ENCODE measurements at regions not wholly inside any gene's neighbourhood (a gene's known extent, or its start where the extent isn't known, plus 50 kb on each side); places are given as distances from the start of the nearest gene placed in this dataset.

- TF ChIP-seq POLR2A (IDR thresholded peaks at IDR 0.05; ENCODE audit: low read depth, low read length), result no peak
- TF ChIP-seq USF2 (IDR thresholded peaks at IDR 0.05; ENCODE audit: low read depth, low read length), result no peak
- no peak for TF ChIP-seq RAD21 (IDR thresholded peaks at IDR 0.05; ENCODE audit: low read length)
- no peak for TF ChIP-seq MAZ (IDR thresholded peaks at IDR 0.05; ENCODE audit: borderline replicate concordance, low read depth, low read length)
- TF ChIP-seq SMC3 (IDR thresholded peaks at IDR 0.05; ENCODE audit: low read depth, low read length), result no peak
- TF ChIP-seq CEBPB (IDR thresholded peaks at IDR 0.05; ENCODE audit: low read depth, low read length), result no peak
- TF ChIP-seq, protein P1, sequence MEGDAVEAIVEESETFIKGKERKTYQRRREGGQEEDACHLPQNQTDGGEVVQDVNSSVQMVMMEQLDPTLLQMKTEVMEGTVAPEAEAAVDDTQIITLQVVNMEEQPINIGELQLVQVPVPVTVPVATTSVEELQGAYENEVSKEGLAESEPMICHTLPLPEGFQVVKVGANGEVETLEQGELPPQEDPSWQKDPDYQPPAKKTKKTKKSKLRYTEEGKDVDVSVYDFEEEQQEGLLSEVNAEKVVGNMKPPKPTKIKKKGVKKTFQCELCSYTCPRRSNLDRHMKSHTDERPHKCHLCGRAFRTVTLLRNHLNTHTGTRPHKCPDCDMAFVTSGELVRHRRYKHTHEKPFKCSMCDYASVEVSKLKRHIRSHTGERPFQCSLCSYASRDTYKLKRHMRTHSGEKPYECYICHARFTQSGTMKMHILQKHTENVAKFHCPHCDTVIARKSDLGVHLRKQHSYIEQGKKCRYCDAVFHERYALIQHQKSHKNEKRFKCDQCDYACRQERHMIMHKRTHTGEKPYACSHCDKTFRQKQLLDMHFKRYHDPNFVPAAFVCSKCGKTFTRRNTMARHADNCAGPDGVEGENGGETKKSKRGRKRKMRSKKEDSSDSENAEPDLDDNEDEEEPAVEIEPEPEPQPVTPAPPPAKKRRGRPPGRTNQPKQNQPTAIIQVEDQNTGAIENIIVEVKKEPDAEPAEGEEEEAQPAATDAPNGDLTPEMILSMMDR (conservative IDR thresholded peaks at IDR 0.05; ENCODE audit: low read depth, low read length), result no peak
- no peak for TF ChIP-seq MXI1 (IDR thresholded peaks at IDR 0.05; ENCODE audit: borderline replicate concordance, low read depth, low read length)
- no peak for TF ChIP-seq MAFK (IDR thresholded peaks at IDR 0.05; ENCODE audit: low read depth, low read length)
- TF ChIP-seq, protein P2, sequence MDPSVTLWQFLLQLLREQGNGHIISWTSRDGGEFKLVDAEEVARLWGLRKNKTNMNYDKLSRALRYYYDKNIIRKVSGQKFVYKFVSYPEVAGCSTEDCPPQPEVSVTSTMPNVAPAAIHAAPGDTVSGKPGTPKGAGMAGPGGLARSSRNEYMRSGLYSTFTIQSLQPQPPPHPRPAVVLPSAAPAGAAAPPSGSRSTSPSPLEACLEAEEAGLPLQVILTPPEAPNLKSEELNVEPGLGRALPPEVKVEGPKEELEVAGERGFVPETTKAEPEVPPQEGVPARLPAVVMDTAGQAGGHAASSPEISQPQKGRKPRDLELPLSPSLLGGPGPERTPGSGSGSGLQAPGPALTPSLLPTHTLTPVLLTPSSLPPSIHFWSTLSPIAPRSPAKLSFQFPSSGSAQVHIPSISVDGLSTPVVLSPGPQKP (IDR thresholded peaks at IDR 0.05; ENCODE audit: borderline replicate concordance, low read depth, low read length), result no peak
- TF ChIP-seq RCOR1 (IDR thresholded peaks at IDR 0.05; ENCODE audit: insufficient replicate concordance, low read length), result no peak
Measured at GRCh38 chr10:107970512-107970911, 806.0 kb upstream of the SORCS1 start.

Measured in IMR-90 (cell line).